ENCODE measurements at regions not wholly inside any gene's neighbourhood (a gene's known extent, or its start where the extent isn't known, plus 50 kb on each side); places are given as distances from the start of the nearest gene placed in this dataset.

DNA sequence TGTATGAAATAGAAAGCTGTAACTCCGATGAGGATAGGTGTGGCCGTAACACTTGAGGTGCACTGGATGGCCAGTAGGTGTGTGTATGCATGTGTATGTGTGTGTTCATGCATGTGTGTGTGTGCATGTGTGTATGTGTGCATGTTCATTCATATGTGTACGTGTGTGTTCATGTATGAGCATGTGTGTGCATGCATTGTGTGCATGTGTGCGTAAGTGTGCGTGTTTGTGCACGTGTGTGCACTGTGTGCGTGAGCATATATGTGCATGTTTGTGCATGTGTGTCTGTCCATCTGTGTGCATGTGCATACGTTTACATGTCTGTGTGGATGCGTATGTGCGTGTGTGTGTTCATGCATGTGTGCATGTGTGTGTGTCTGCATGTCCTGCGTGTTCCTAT is 145.5 kb downstream of the C16orf95 start:
- no peak for DNase-seq

DNA sequence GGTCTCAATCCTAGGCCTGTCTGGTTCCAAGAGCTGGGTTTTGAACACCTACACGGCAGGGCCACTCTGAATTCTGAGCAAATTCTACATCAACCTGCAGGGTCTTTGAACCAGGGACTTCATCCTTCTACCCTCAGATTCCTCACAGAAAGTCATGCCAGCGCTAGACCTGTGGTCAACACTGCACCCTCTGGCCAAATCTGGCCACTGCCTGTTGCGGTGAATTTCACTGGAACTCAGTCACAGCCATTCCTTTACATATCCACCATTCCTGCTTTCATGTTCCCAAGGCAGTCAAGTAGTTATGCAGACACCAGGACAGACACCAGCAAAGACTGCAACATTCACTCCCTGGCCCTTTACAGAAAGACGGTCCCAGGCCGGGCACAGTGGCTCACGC is 144.6 kb downstream of the C16orf95 start:
- DNase-seq, result no peak

DNA sequence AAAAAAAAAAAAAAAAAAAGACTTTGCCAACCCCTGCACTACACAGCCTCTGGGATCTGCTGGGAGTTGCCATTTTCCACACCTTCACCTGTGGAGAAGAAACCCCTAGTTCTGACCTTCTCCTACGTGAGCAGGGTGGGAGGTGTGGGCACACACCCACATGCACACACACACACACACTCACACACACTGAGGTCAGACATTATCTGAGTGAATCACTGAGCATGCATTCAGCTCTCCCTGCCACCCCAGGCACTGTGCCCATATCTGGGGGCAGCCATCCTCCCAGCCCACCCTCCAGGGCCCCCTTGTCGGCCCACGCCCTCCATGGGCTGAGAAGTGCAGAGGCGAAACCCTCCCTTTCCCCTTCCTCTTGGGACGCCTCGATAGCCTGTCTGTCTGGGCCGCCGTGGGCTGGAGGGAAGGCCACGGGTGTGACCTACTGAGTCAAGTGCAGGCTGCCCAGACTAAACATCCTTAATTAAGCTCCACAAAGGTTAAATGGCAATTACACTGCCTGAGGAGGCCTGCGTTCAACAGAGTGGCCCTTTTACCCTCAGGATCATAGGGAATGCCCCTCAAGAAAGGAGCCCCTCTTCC is 143.8 kb downstream of the C16orf95 start:
- no peak for DNase-seq

DNA sequence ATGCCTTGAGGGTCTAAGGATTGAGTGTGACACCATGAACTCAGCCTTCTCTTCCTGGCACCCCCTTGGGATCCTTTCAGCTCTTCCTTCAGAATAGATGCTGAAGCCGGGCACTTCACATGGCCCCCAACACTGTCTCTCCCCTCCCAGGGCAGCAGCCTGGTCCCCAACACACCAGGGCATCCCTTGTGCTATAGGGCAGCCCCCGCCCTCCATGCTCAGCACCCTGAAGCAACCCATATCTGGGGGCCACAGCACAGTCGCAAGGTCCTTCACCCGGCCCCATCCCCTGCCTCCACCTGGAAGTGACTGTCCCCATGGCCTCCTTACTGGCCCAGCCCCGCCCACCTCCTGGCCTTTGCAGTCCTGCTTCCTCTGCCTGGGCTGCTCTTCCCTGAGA is 143.1 kb downstream of the C16orf95 start:
- DNase-seq, result no peak

DNA sequence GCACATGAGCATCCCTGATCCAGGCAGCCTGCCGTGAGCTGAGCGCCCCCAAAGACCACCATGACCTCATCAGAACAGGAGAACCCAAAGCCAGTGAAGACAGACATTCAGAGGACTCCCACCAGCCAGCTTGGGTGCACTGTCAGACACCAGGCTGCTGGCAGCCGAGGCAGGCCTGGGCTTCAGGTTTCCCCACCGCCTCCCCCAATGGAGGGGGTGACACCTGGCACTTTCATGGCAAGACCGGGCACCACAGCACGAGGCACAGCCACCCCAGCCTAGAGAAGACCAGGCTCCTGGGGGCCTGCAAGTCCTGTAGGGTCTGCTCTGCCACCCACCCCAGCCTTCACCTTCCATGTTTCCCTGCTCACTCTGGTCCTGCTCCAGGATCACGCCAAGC is 140.5 kb downstream of the C16orf95 start:
- DNase-seq, result no peak

DNA sequence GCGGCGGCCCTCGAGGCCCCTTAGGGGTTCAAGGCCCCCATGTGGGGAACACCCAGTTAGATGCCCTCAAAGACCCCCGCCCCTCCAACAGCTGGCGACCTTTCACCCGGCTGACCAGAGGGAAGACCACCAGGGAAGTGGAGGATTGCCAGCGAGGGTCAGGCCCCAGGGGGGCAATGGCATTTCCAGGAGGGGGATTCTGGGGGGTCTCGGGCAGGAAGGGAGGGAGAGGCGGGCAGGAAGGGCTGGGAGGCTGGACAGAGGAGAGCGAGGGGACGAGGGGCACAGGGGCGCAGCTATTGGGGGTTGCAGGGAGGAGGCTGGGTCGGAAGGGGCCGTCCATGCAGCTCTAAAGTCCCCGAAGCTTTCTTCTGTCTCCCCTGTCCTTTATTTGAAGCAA is 139.5 kb downstream of the C16orf95 start:
- no peak for DNase-seq

DNA sequence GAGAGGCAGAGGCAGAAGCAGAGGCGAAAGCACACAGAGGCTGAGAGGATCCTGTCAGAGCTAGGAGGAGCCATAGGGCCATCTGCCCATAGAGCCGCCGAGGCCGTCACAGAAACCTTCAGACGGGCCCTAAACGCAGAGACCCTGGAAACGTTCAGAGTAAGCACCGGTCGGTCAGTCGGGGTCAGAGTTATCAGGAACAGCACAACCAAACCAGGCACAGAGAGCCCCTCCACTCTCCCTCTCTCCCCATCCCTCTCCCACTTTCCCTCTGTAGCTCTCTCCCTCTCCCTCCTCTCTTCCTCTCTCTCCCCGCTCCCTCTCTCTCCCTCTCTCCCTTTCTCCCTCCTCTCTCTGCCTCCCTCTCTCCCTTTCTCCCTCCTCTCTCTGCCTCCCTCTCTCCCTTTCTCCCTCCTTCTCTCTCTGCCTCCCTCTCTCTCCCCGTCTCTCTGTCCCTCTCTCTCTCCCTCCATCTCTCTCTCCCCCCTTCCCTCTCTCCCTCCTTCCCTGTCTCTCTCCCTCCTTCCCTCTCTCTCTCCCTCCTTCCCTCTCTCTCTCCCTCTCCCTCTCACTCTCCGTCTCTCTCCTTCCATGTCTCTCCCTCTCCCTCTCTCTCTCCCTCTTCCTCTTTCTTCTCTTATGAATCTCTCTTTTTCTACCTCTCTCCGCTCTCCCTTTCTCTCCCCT is 138.9 kb downstream of the C16orf95 start:
- DNase-seq, result no peak

DNA sequence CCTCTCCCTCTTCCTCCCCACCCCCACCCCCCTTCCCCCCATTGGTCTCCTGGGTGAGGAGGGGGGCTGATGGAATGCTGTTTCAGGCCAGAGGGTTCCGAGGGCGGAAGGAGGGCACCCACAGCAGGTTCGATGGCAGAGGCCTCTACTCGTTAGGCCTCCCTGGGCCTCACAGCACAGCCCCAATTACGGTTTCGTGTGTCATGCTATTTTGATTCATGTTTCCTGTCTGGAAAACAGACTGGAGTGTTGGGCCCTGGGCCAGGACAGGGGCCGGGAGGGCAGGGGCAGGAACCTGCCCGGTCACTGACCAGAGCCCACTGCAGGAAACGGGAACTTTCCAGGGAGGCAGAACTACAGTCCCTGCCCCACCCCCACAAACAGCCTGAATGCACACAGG is 138.2 kb downstream of the C16orf95 start:
- DNase-seq, result no peak

DNA sequence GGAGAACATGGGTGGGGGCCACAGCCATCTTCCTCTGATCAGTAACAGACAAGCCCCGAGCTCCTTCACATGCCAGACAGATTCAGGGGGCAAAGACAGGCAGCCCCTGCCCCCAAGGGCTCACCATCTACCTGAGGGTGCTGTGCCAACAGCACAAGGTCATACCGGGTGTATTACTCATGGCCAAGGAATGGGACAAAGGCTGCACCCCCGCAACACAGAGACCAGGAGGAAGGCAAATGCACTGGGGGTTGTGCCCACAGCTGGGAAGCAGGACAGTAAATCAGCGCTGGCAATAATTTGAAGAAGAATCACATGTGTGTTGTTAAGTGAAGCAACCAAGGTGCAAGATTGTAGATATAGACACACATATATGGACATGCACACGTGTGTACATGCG is 137.1 kb downstream of the C16orf95 start:
- no peak for DNase-seq

DNA sequence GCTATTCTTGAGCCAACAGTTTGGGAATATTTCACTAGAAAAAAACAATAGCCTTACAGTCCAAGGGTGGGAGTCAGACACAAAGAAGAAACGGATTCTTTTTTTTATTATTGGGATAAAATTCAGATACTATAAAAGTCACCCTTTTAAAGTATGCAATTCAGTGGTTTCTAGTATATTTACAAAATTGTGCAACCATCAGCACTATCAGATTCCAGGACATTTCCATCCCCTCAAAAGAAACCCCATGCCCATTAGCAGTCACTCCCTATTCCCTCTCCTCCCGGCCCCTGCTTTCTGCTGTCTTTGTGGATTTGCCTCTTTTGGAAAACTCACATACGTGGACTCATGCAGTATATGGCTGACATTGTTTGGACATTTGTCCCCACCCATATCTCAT is 134.4 kb downstream of the C16orf95 start:
- DNase-seq, result no peak

DNA sequence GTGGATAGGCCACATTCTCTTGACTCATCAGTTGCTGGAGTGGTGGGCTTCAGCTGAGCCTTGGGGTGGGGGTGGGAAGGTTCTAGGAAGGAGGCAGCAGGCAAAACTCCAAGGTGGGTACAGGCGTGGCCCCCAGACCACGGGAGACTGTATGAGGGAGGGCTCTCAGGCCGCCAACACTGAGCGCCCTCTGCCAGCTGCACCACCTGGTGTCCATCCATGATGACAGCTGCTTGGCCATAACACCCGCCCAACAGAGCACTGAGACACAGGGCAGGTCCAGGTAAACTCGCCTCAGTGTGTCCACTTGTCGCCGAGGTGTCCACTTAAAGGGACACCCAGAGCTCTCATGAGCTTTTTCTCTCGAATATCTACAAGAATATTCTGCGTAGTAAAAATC is 133.5 kb downstream of the C16orf95 start:
- no peak for DNase-seq

DNA sequence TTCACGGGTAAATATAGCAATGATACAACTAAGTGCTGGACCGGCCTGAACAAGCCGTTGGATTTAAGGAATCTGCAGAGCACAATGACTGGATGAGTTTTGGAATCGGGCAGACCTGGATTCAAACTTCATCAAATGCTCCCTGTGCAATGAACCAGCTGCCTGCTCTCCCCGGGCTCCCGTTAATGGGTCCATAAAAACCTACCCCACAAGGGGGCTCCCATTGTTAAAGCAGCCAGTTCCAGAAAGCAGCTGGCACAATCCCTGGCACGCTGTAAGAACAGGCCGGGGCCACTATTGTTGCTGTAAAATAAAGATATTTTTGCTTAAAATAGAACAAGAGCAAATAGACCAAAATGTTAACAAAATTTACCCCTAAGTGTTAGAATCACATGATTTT is 131.9 kb downstream of the C16orf95 start:
- no peak for DNase-seq

DNA sequence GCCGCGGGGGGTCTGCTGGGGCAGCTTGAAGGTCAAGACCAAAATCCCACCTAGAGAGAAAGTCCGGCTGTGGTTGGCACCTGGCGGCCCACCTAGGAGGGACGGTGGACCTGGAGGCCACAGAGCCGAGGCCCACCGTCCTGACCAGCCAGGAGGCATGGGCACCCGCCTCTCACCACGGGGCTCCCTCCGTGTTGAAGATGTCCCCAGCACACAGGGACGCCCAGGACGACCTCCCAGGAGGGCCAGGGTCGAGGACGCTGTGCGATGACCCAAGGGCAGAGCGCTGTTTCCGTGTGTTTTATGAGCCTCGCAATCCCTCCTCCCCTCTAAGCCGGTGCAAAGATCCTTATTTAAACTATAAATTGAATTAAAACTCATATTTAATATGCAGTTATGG is 131.2 kb downstream of the C16orf95 start:
- DNase-seq, result no peak

DNA sequence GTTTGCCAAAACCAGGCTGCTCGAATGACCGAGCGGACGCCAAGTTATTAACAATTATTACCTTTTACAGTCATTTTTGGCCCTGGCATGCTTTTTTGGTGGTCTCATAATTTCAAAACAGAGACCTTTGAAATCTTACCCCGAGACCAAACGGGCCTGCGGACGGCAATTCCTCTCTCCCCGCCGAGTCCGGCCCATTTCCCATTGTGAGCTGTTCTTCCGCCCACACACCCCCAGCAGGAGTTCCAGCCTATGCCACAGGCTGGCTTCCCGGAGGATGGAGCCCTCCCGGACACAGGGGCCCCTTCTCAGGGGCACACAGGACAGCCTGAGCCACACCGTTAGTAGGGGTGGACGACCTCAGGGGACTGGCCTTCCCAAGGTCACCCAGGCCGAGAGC is 130.7 kb downstream of the C16orf95 start:
- no peak for DNase-seq

DNA sequence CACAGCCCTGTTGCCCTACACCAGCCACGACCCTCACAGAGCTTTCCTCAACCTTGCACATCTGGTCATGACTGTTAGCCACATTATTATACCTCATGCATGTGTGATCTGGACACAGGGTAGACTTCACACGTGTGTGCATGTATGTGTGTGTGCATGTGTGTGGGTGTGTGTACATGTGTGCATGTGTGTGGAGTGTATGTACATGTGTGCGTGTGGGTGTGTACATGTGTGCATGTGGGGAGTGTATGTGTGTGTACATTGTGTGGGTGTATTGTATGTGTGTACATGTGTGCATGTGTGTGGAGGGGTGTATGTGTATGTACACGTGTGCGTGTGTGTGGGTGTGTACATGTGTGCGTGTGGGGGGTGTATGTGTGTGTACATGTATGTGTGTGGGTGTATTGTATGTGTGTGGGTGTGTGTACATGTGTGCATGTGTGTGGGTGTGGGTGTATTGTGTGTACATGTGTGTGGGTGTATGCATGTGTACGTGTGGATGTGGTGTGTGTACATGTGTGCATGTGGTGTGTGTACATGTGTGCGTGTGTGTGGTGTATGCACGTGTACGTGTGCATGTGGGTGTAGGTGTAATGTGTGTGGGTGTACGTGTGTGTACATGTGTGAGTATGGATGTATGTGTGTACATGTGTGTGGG is 130.2 kb downstream of the C16orf95 start:
- DNase-seq, result no peak

DNA sequence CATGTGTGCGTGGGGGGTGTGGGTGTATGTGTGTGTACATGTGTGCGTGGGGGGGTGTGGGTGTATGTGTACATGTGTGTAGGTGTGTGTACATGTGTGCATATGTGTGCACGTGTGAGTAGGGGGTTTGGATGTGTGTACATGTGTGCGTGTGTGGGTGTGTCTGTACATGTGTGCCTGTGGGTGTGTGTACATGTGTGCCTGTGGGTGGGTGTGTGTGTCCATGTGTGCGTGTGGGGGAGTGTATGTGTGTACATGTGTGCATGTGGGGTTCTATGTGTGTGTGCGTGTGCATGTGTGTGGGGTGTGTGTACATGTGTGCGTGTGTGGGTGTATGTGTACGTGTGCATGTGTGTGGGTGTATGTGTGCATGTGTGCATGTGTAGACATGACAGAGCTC is 129.1 kb downstream of the C16orf95 start:
- DNase-seq, result no peak

DNA sequence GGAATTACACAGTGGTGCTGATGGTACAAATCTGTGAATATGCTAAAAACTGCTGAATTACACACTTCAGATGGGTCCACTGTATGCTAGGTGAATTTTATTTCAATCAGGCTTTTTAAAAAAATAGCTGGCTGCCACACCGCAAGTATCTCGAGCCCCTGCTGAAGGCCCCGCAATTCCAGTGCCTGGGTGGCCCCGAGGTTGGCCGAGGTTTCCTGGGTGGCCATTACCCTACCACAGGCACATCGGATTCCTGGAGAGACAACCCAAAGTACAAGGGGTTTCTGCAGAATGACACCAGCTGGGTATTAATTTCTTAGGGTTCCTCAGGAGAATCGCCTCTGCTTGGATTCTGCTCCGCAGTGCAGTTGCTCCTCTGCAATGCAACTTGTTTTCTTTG is 127.8 kb downstream of the C16orf95 start:
- DNase-seq, result no peak

DNA sequence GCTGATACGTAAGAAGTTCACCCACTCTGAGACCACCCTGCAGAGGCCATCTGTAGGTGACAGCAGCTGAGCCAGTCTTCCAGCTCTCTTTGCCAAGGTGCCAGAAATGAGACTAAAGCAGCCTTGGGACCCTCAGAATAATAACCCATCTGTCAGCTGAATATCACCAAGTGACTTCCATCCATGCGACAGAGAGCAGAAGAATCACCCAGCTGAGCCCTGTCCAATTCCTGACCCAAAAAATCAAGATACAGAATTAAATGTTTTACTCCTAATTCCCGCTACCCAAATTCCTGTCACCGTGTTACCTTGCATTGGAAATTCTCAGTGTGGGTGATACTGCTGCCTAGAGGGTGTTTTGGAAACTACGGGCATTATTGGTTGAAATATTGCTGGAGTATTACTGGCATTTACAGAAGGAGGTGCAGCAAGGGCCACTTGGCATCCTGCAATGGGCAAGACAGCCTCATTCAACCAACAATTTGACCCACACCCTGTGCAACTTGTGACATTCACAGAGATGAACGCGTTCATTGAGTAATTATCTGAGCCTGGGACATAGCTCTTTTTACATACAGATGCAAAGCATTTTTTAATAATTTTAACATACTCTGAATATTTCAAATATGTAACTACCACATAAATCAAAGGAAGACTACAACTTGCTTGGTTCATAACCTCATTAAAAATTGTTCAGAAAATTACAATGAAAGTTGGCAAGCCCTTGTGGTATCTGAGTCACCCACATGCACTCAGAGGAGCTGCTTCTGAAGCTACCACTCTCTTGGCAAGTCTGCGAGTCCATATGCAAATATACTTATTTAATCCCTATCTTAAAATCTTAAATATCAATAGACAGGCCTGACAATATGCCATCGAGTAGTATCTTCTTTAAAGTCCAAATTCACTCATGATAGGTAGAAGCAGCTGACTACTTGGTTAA is 126.6 kb downstream of the C16orf95 start:
- no peak for DNase-seq

DNA sequence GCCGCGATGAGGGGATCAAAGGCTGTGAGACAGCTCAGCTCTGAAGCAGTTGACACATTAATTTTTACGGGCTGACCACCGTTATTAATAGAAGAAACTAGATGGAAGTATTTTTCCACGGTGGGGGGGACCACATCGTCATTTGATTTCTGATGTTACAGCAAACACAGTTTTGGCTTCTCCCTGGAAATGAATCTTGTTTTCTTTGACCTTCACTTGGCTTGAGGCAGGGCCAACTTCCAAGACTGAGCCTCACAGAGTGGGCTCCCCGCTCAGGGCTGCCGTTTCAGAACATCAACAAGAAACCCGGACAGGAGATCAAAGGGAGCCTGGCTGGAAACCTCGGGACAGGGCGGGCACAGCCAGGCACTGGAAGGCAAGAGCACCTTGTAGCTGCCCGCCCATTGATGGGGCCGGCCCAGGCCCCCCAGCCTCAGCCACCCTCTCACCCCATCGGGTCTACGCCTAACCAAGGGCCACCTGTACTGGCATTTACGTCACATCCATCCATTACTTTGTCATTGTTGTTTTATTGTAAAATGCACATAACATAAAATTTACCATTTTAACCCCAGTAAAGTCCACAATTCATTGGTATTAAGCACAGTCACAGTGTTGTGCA is 124.6 kb downstream of the C16orf95 start:
- no peak for DNase-seq

DNA sequence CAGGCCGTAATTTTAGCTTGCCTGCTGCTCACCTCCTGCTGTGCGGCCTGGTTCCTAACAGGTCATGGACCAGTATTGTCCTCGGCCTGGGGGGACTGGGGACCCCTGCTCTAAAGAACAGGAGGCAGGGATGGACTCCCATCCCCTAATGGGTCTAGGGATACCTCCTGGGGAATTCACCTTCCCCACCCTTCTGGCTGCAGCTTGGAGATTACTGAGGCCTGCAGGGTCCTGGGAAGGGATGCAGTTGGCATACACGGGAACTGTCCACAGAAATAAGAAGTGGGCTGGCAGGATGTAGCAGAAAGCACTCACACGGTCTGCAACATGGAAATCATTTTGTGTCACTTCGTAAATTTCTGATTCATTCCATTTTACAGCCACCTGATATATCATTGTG is 123.0 kb downstream of the C16orf95 start:
- no peak for DNase-seq

DNA sequence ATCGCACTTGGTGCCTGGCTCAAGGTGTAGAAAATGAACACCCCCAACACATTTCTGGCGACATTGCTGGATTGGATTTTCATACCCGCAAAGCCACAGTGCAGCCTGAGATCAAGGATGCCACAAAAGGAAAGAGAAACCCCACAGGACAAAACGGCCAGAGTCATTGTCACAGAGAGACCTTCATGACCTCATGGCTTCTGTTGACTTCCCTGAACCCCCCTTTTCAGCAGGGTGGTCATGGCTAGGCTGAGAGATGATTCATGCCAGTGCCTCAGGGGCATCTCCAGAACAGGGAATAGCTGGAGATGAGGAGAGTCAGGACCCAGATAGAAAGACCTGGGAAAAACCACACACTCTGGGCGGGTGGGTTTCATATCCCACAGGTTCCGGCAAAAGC is 122.0 kb downstream of the C16orf95 start:
- DNase-seq, result no peak

DNA sequence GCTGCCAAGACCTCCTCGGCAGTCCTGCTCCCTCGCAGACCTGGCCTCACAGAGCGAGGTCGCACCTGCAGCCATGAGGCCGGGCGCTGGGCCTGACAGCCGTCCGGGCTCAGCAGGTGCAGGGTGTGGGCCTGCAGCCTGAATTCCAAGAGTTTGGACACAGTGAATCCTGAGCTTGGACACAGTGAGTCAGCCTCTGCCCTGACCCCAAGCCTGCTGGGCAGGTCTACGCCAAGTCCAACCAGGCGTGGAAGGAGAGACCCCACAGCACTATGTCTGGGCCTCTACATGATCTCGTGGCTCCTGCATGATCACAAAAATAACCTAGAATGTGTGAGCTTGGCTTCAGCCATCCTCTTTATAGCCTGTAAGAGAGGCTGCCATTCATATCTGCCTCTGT is 121.0 kb downstream of the C16orf95 start:
- no peak for DNase-seq

DNA sequence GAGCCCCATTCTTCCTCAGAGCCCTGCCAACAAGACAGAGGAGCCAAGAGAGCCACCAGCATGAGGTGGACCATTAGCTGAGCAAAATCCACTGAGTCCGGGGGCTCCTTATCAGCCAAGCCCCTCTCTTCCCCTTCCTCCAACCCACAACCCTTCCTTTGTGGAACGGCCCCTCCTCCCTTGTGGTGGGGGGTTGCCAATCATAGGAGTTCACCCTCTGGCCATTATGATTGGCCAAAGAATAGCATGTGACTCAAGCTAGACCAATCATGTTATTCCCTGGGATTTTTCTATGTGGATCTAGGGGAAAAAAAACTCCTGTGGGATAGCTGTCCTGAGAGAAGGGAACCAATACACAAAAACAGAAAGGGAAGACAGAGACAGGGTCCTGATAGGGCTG is 120.5 kb downstream of the C16orf95 start:
- DNase-seq, result no peak
